HepG2 (cell line): ENCODE measurements at regions not wholly inside any gene's neighbourhood (a gene's known extent, or its start where the extent isn't known, plus 50 kb on each side); places are given as distances from the start of the nearest gene placed in this dataset.

Source experiments
- ATAC-seq: fragments of 200-7000 bp; cut with Tn5 transposase; 3 replicates; pipeline ENCODE4 v1.9.1; 2020; ENCODE audit warnings: mild to moderate bottlenecking, moderate library complexity
- BruUV-seq: library from RNA; stranded (reverse); fragments of 400-500 nt; replicated peaks from 2 replicates; lab custom pipeline; 2021; lab: Mats Ljungman, UMichigan
- CTCF ChIA-PET: fragments of 300-600 bp; formaldehyde crosslinking; extraction: SDS; loops from one replicate; lab custom pipeline; 2021; ENCODE audit warnings: low total read pairs, inconsistent platforms, low intra/inter-chr PET ratio; lab: Yijun Ruan, JAX
- POLR2A ChIA-PET: fragments of 350-600 bp; sonication (Branson Sonifier 250); formaldehyde crosslinking; loops from one replicate; lab custom pipeline; 2020; ENCODE audit warnings: antibody characterized with exemption, inconsistent platforms; lab: Yijun Ruan, JAX
- DNase-seq: peaks from one replicate; pipeline ENCODE4 v3.0.0-alpha.2; 2015; ENCODE audit warnings: low spot score
- FAIRE-seq: peaks from 3 replicates; lab custom pipeline; 2011; peaks lifted over from hg19 to GRCh38; lab: Jason Lieb, UNC
- H2AFZ ChIP-seq: one replicate; pipeline ENCODE4 v1.6.1; 2011; ENCODE audit warnings: low read length, inconsistent platforms
- H3K27ac ChIP-seq: fragments of 300-600 bp; 3 replicates; pipeline ENCODE4 v1.8.0; 2011; ENCODE audit warnings: mixed run types, mild to moderate bottlenecking, mixed read lengths, low read length, inconsistent platforms; ENCODE audit not compliant: insufficient read depth; ENCODE audit errors: extremely low read length
- H3K27me3 ChIP-seq, 2 experiments: fragments of 200-600 bp in 1 of 2; 2 replicates in 1 of 2; 3 replicates in 1 of 2; pipeline versions ENCODE4 v1.6.0 to v1.8.0; 2011; ENCODE audit warnings: low read length in 2 of 2, mild to moderate bottlenecking in 2 of 2, moderate library complexity in 2 of 2, inconsistent platforms in 1 of 2; ENCODE audit not compliant: insufficient read depth in 2 of 2, control insufficient read depth in 1 of 2
- H3K36me3 ChIP-seq, 2 experiments: fragments of 200-600 bp in 1 of 2; replicated peaks in 1 of 2; 2 replicates in 1 of 2; 3 replicates in 1 of 2; pipeline versions ENCODE4 v1.5.1 to v1.8.0; 2011; ENCODE audit warnings: low read length in 2 of 2, inconsistent platforms in 1 of 2; ENCODE audit not compliant: insufficient read depth in 2 of 2, control insufficient read depth in 1 of 2
- H3K4me1 ChIP-seq: 2 replicates; pipeline ENCODE4 v1.5.1; 2012; ENCODE audit warnings: low read length, inconsistent platforms; ENCODE audit not compliant: insufficient read depth
- H3K4me2 ChIP-seq: 2 replicates; pipeline ENCODE4 v1.6.0; 2011; ENCODE audit warnings: low read depth, low read length, inconsistent platforms
- H3K4me3 ChIP-seq, 3 experiments: fragments of 200-600 bp in 1 of 3; sonication (generic), shearing (Covaris generic) in 1 of 3; replicated peaks in 1 of 3; 2 replicates each; pipeline ENCODE4 v1.5.1; 2011 to 2016; ENCODE audit warnings: low read length in 3 of 3, inconsistent platforms in 2 of 3, low read depth in 2 of 3, mild to moderate bottlenecking in 2 of 3, control low read depth in 1 of 3, mixed read lengths in 1 of 3; ENCODE audit not compliant: insufficient read depth in 1 of 3
- H3K79me2 ChIP-seq: one replicate; pipeline ENCODE4 v1.6.1; 2011; ENCODE audit warnings: low read length, inconsistent platforms; ENCODE audit not compliant: insufficient read depth
- H3K9ac ChIP-seq: 2 replicates; pipeline ENCODE4 v1.6.0; 2011; ENCODE audit warnings: mild to moderate bottlenecking, low read depth, low read length, inconsistent platforms; ENCODE audit not compliant: insufficient read depth
- H3K9me3 ChIP-seq: 2 replicates; pipeline ENCODE4 v1.5.1; 2012; ENCODE audit warnings: mild to moderate bottlenecking, low read length
- H4K20me1 ChIP-seq: 2 replicates; pipeline ENCODE4 v1.6.0; 2011; ENCODE audit warnings: inconsistent platforms, mild to moderate bottlenecking, low read length, moderate library complexity; ENCODE audit not compliant: insufficient read depth
- HNRNPK ChIP-seq: fragments of 200-400 bp; formaldehyde crosslinking; IDR thresholded peaks from 2 replicates; pipeline ENCODE4 v1.6.1; 2018; ENCODE audit warnings: low read length, low read depth, moderate library complexity, mild to moderate bottlenecking; ENCODE audit not compliant: poor library complexity, severe bottlenecking
- KLF16 ChIP-seq, 2 experiments: sonication (generic) in 1 of 2; formaldehyde crosslinking in 1 of 2; IDR thresholded peaks; 2 replicates each; pipeline versions ENCODE4 v1.6.1 to v1.8.0; 2016 to 2023; ENCODE audit warnings: missing genetic modification reagents in 2 of 2, missing compliant biosample characterization in 1 of 2
- NCOA5 ChIP-seq: sonication (generic); formaldehyde crosslinking; IDR thresholded peaks from 2 replicates; pipeline ENCODE4 v1.4.0; 2020; ENCODE audit warnings: missing genetic modification reagents
- PLRG1 ChIP-seq: fragments of 450-650 bp; conservative IDR thresholded peaks from 2 replicates; pipeline ENCODE4 v1.6.1; 2016
- XRCC5 ChIP-seq: fragments of 200-400 bp; formaldehyde crosslinking; optimal IDR thresholded peaks from 2 replicates; pipeline ENCODE3; 2017; ENCODE audit warnings: mild to moderate bottlenecking, low read length
- ZNF12 ChIP-seq: sonication (generic); formaldehyde crosslinking; IDR thresholded peaks from 2 replicates; pipeline ENCODE4 v1.5.0; 2020; ENCODE audit warnings: missing genetic modification reagents
- ZNF768 ChIP-seq: sonication (generic); formaldehyde crosslinking; IDR thresholded peaks from 2 replicates; pipeline ENCODE4 v1.4.0; 2020; ENCODE audit warnings: missing genetic modification reagents
- WGBS: methylation state at CpG from one replicate; pipeline ENCODE4 v1.1.6; 2017; ENCODE audit warnings: low lambda C conversion rate; 5-methylcytosine and 5-hydroxymethylcytosine counted together
- in situ Hi-C: cut with HindIII; loops from 2 replicates; pipeline ENCODE4 v1.10.0; 2017; ENCODE audit warnings: low pct_unique_long_range_greater_than_20kb; ENCODE audit not compliant: extremely low pct_ligation_motif_present
- intact Hi-C: fragments of 100-400 bp; cut with micrococcal nuclease; formaldehyde crosslinking; loops from one replicate; pipeline ENCODE4 v1.10.0; 2022; ENCODE audit not compliant: unreplicated experiment
- TF ChIP-seq, protein P1 (sequence below): IDR thresholded peaks from 2 replicates; pipeline ENCODE4 v1.6.1; 2016; ENCODE audit warnings: low read depth, missing genetic modification reagents, missing compliant biosample characterization
- TF ChIP-seq, protein P2 (sequence below): sonication (generic); formaldehyde crosslinking; IDR thresholded peaks from 2 replicates; pipeline ENCODE4 v1.5.0; 2020; ENCODE audit warnings: missing genetic modification reagents
- TF ChIP-seq, protein P3 (sequence below): IDR thresholded peaks from 2 replicates; pipeline ENCODE4 v1.6.1; 2012; ENCODE audit warnings: inconsistent platforms
- TF ChIP-seq, protein P4 (sequence below): sonication (generic); formaldehyde crosslinking; IDR thresholded peaks from 2 replicates; pipeline ENCODE4 v1.4.0; 2020; ENCODE audit warnings: missing genetic modification reagents

DNA sequence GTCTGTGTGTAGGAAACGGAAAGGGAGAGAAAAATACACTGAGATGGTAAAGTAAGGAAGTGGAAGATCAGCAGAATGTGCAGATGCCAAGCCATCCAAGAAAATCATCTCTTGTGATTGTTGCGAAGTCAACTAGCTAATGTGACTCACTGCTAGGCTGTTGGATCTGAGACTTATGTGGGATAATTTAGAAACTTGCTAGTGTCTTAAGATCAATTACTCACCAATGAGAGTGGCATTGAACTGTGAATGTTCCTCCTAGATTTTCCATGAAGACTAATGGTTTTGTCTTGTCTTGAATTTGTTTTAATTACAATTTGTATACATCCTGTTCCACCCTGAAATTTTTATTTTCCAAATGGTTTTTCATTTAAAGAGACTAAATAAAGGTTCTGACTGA, 771.6 kb downstream of the EFNB2 start:
- Histone ChIP-seq H3K27ac (no peak overlapping the region), H3K27me3 (no peaks in the 10 kb centered on the region), H3K4me1 (no peaks in the 10 kb centered on the region), H3K4me3 (no peak overlapping the region), H3K9ac (no peak overlapping the region), H3K9me3 (peaks cover 74% of the 10 kb centered on the region), H4K20me1 (no peaks in the 10 kb centered on the region), H2AFZ (no peak overlapping the region), H3K79me2 (no peaks in the 10 kb centered on the region), H3K4me2 (no peak overlapping the region), H3K36me3 (no peaks in the 10 kb centered on the region)
- ATAC-seq (no peak), FAIRE-seq (no peak), DNase-seq (no peak)
- POLR2A ChIA-PET = no interaction called here
- CTCF ChIA-PET = no interaction called here
- in situ Hi-C loops (no loop called here), intact Hi-C loops (no loop called here)
- 35% methylated on average over 2 of the region's 2 CpGs for WGBS
- BruUV-seq = no TSS peak
- TF ChIP-seq KLF16 (CRISPR knock-in tag; IDR thresholded peaks at IDR 0.05) = no peak
- TF ChIP-seq, protein P1, sequence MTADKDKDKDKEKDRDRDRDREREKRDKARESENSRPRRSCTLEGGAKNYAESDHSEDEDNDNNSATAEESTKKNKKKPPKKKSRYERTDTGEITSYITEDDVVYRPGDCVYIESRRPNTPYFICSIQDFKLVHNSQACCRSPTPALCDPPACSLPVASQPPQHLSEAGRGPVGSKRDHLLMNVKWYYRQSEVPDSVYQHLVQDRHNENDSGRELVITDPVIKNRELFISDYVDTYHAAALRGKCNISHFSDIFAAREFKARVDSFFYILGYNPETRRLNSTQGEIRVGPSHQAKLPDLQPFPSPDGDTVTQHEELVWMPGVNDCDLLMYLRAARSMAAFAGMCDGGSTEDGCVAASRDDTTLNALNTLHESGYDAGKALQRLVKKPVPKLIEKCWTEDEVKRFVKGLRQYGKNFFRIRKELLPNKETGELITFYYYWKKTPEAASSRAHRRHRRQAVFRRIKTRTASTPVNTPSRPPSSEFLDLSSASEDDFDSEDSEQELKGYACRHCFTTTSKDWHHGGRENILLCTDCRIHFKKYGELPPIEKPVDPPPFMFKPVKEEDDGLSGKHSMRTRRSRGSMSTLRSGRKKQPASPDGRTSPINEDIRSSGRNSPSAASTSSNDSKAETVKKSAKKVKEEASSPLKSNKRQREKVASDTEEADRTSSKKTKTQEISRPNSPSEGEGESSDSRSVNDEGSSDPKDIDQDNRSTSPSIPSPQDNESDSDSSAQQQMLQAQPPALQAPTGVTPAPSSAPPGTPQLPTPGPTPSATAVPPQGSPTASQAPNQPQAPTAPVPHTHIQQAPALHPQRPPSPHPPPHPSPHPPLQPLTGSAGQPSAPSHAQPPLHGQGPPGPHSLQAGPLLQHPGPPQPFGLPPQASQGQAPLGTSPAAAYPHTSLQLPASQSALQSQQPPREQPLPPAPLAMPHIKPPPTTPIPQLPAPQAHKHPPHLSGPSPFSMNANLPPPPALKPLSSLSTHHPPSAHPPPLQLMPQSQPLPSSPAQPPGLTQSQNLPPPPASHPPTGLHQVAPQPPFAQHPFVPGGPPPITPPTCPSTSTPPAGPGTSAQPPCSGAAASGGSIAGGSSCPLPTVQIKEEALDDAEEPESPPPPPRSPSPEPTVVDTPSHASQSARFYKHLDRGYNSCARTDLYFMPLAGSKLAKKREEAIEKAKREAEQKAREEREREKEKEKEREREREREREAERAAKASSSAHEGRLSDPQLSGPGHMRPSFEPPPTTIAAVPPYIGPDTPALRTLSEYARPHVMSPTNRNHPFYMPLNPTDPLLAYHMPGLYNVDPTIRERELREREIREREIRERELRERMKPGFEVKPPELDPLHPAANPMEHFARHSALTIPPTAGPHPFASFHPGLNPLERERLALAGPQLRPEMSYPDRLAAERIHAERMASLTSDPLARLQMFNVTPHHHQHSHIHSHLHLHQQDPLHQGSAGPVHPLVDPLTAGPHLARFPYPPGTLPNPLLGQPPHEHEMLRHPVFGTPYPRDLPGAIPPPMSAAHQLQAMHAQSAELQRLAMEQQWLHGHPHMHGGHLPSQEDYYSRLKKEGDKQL = no peak
- TF ChIP-seq, protein P2, sequence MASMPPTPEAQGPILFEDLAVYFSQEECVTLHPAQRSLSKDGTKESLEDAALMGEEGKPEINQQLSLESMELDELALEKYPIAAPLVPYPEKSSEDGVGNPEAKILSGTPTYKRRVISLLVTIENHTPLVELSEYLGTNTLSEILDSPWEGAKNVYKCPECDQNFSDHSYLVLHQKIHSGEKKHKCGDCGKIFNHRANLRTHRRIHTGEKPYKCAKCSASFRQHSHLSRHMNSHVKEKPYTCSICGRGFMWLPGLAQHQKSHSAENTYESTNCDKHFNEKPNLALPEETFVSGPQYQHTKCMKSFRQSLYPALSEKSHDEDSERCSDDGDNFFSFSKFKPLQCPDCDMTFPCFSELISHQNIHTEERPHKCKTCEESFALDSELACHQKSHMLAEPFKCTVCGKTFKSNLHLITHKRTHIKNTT (CRISPR knock-in tag) = no peak
- TF ChIP-seq, protein P3, sequence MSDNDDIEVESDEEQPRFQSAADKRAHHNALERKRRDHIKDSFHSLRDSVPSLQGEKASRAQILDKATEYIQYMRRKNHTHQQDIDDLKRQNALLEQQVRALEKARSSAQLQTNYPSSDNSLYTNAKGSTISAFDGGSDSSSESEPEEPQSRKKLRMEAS = no peak
- no peak for TF ChIP-seq NCOA5 (CRISPR knock-in tag)
- no peak for TF ChIP-seq PLRG1
- no peak for TF ChIP-seq ZNF12 (CRISPR knock-in tag)
- TF ChIP-seq XRCC5 = no peak
- no peak for TF ChIP-seq ZNF768 (CRISPR knock-in tag)
- TF ChIP-seq, protein P4, sequence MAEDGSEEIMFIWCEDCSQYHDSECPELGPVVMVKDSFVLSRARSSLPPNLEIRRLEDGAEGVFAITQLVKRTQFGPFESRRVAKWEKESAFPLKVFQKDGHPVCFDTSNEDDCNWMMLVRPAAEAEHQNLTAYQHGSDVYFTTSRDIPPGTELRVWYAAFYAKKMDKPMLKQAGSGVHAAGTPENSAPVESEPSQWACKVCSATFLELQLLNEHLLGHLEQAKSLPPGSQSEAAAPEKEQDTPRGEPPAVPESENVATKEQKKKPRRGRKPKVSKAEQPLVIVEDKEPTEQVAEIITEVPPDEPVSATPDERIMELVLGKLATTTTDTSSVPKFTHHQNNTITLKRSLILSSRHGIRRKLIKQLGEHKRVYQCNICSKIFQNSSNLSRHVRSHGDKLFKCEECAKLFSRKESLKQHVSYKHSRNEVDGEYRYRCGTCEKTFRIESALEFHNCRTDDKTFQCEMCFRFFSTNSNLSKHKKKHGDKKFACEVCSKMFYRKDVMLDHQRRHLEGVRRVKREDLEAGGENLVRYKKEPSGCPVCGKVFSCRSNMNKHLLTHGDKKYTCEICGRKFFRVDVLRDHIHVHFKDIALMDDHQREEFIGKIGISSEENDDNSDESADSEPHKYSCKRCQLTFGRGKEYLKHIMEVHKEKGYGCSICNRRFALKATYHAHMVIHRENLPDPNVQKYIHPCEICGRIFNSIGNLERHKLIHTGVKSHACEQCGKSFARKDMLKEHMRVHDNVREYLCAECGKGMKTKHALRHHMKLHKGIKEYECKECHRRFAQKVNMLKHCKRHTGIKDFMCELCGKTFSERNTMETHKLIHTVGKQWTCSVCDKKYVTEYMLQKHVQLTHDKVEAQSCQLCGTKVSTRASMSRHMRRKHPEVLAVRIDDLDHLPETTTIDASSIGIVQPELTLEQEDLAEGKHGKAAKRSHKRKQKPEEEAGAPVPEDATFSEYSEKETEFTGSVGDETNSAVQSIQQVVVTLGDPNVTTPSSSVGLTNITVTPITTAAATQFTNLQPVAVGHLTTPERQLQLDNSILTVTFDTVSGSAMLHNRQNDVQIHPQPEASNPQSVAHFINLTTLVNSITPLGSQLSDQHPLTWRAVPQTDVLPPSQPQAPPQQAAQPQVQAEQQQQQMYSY (CRISPR knock-in tag) = no peak
- no peak for TF ChIP-seq HNRNPK
